Mesothelial cell of epicardium (in vitro differentiated cells): ENCODE measurements at regions not wholly inside any gene's neighbourhood (a gene's known extent, or its start where the extent isn't known, plus 50 kb on each side); places are given as distances from the start of the nearest gene placed in this dataset.

Source experiments
- DNase-seq, 2 experiments: peaks; one replicate each; pipeline ENCODE4 v3.0.0; 2021; ENCODE audit warnings: low spot score in 2 of 2; ENCODE audit not compliant: unreplicated experiment in 2 of 2
- H3K27ac Mint-ChIP-seq: 2 replicates; pipeline ENCODE4 v1.8.0; 2021; ENCODE audit warnings: mixed read lengths
- H3K27me3 Mint-ChIP-seq: 2 replicates; pipeline ENCODE4 v1.8.0; 2021; ENCODE audit warnings: low read depth, mixed read lengths
- H3K36me3 Mint-ChIP-seq: 2 replicates; pipeline ENCODE4 v1.8.0; 2021; ENCODE audit warnings: mixed read lengths
- H3K4me1 Mint-ChIP-seq: 2 replicates; pipeline ENCODE4 v1.8.0; 2021; ENCODE audit warnings: mixed read lengths
- H3K4me3 Mint-ChIP-seq: 2 replicates; pipeline ENCODE4 v1.8.0; 2021; ENCODE audit warnings: mild to moderate bottlenecking, moderate library complexity, mixed read lengths
- H3K9me3 Mint-ChIP-seq: 2 replicates; pipeline ENCODE4 v1.8.0; 2021; ENCODE audit warnings: mixed read lengths
- TF ChIP-seq, protein P1 (sequence below): fragments of 200-600 bp; sonication (generic); IDR thresholded peaks from one replicate; pipeline ENCODE4 v1.5.0; 2021; ENCODE audit warnings: antibody characterized with exemption; ENCODE audit not compliant: unreplicated experiment

DNA sequence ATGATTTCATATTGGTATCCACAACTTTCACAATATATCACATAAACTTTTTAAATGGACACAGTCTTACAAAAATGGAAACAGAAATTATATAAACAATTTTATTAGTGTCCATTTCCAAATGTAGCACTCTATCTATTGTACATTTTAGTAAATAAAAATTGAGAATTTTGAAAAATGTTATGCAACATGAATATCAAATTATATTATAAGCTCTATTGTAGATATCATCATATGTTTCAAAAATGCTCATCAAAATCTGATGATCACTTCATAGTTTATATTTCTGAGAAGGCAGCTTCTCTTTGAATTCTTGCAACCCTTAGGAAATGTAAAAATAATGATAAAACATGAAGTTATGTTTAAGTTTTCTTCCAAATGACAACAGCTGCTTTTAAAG, 1928.6 kb downstream of the PCDH9 start:
- TF ChIP-seq, protein P1, sequence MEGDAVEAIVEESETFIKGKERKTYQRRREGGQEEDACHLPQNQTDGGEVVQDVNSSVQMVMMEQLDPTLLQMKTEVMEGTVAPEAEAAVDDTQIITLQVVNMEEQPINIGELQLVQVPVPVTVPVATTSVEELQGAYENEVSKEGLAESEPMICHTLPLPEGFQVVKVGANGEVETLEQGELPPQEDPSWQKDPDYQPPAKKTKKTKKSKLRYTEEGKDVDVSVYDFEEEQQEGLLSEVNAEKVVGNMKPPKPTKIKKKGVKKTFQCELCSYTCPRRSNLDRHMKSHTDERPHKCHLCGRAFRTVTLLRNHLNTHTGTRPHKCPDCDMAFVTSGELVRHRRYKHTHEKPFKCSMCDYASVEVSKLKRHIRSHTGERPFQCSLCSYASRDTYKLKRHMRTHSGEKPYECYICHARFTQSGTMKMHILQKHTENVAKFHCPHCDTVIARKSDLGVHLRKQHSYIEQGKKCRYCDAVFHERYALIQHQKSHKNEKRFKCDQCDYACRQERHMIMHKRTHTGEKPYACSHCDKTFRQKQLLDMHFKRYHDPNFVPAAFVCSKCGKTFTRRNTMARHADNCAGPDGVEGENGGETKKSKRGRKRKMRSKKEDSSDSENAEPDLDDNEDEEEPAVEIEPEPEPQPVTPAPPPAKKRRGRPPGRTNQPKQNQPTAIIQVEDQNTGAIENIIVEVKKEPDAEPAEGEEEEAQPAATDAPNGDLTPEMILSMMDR: no peak
- H3K9me3 Mint-ChIP-seq: no peaks in the 10 kb centered on the region
- H3K36me3 Mint-ChIP-seq: no peaks in the 10 kb centered on the region
- no peak overlapping the region for H3K27ac Mint-ChIP-seq
- H3K4me3 Mint-ChIP-seq: no peak overlapping the region
- H3K4me1 Mint-ChIP-seq: no peaks in the 10 kb centered on the region
- no peaks in the 10 kb centered on the region for H3K27me3 Mint-ChIP-seq
- no peak for DNase-seq

DNA sequence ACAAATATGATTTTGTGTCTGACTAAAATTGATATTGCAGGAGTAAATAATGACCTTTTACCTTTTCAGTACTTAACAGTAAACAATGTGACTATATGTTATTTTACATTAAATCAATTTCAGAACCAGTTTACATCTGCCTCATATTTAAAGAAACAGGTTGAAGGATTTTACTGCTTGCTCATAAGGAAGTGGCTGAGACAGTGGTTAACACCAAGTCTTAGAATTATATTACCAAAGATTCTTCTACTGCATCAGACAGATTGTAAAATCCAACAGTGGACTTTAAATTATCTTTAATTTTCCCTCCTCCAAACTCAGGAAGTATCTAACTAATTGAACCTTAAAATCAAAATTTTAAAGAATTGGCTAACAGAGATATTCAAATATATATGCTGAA, 1929.9 kb downstream of the PCDH9 start:
- Mint-ChIP-seq H3K27ac (no peak overlapping the region), H3K27me3 (no peaks in the 10 kb centered on the region), H3K36me3 (no peaks in the 10 kb centered on the region), H3K9me3 (peaks cover 5% of the 10 kb centered on the region), H3K4me1 (no peaks in the 10 kb centered on the region), H3K4me3 (no peak overlapping the region)
- TF ChIP-seq, protein P1: no peak
- DNase-seq: no peak

DNA sequence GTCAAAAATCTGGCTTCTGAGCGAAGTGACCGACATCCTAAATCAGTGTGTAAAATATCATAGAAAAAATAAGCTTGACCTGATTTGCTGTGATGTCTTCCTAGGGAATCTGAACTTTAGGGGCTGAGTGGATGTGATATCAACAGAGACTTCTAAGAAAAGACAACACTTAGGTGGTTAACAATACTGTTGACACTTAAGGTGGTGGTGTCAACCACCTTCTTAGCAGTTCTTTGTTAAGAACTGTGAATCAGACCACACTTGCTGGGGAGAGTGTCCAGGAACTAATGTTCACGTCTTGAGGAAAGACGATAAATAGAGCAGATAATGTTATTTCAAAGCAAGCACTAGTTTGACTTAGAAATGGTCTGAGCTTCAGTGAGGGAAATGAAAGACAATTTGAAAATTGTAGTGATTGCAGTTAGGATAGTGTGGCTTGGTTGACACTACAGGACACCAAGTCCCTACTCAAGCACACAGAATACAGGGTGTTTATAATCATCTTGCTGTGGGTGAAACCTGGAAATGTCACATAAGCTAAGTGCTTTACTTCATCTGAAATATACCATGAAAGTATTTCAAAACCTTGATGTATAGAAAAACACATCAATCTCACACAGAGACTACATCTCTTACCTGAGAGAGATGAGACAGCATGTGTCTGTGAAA, 1936.5 kb downstream of the PCDH9 start:
- H3K4me3 Mint-ChIP-seq: no peak overlapping the region

DNA sequence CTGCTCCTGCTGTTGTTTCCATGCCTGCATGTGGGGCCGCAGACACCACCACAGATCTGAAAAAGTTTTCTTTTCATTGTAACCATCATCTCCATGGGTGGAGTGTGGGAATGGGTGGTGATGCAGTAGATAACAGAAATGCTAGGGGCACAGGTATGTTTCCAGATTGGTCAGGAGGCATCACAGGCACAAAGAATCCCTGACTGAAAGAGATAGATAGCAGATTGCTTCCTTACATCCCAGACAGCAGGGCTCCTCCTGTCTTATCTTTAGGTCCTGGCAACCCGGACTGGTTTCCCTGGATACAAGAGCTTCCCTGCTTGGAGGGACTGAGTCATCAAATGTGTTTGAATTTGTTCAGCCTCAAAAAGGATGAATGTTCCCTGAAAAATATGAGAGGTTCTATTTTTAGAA, 1937.6 kb downstream of the PCDH9 start:
- H3K36me3 Mint-ChIP-seq: no peaks in the 10 kb centered on the region
- TF ChIP-seq, protein P1: no peak
- DNase-seq: no peak
- H3K4me3 Mint-ChIP-seq: no peak overlapping the region
- peaks cover 8% of the 10 kb centered on the region for H3K9me3 Mint-ChIP-seq
- peaks cover 4% of the 10 kb centered on the region for H3K4me1 Mint-ChIP-seq
- no peaks in the 10 kb centered on the region for H3K27me3 Mint-ChIP-seq
- H3K27ac Mint-ChIP-seq: peak overlapping the region; percentile 4

More for the DNA sequence above, 1936.5 kb downstream of the PCDH9 start:
- H3K27me3 Mint-ChIP-seq: no peaks in the 10 kb centered on the region
- H3K36me3 Mint-ChIP-seq: no peaks in the 10 kb centered on the region
- TF ChIP-seq, protein P1: no peak
- DNase-seq: no peak
- H3K4me1 Mint-ChIP-seq: peaks cover 4% of the 10 kb centered on the region
- peaks cover 8% of the 10 kb centered on the region for H3K9me3 Mint-ChIP-seq
- no peak overlapping the region for H3K27ac Mint-ChIP-seq

DNA sequence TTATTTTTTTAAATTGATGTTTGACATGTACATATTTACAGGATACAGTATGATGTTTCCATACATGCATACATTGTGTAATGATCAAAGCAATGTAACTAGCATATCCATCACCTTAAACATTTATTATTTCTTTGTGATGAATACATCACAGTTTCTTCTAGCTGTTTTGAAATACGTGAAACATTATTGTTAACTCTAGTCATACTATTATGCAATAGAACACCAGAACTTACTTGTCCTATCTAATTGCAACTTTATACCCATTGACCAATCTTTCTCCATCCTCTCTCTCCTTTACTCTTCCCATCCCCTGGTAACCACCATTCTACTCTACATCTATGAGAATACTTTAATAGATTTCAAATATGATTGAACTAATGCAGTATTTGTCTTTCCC, 1942.7 kb downstream of the PCDH9 start:
- Mint-ChIP-seq H3K27me3 (no peaks in the 10 kb centered on the region), H3K9me3 (peaks cover 27% of the 10 kb centered on the region), H3K36me3 (no peaks in the 10 kb centered on the region), H3K4me3 (no peak overlapping the region), H3K27ac (no peak overlapping the region), H3K4me1 (peaks cover 3% of the 10 kb centered on the region)
- TF ChIP-seq, protein P1: no peak
- DNase-seq: no peak
